HG03045 (cell line): ENCODE measurements at regions not wholly inside any gene's neighbourhood (a gene's known extent, or its start where the extent isn't known, plus 50 kb on each side); places are given as distances from the start of the nearest gene placed in this dataset.
"Not testable (repeated sequence)": the region's sequence is repeated elsewhere in the genome, so short reads cannot be mapped to it uniquely, and the experiment has no call there.

ENCODE experiments used
- ATAC-seq: cut with Tn5 transposase; IDR thresholded peaks from one replicate; pipeline ENCODE4 v1.9.1; 2021; ENCODE audit warnings: mild to moderate bottlenecking, moderate library complexity; ENCODE audit not compliant: unreplicated experiment

- ATAC-seq: no peak
These were observed 467.4 kb downstream of the TYW1 start for GRCh38 chr7:67463983-67464382.

- no peak for ATAC-seq
These were observed 469.5 kb downstream of the TYW1 start for GRCh38 chr7:67466109-67466508.

- ATAC-seq: no peak
These were observed 473.7 kb downstream of the TYW1 start for GRCh38 chr7:67470256-67470751.

- no peak for ATAC-seq
These were observed 478.7 kb downstream of the TYW1 start for GRCh38 chr7:67475293-67475692.

- no peak for ATAC-seq
These were observed 481.4 kb downstream of the TYW1 start for GRCh38 chr7:67478066-67478465.

- ATAC-seq: no peak
These were observed 487.7 kb downstream of the TYW1 start for GRCh38 chr7:67484244-67484751.

- ATAC-seq: no peak
These were observed 489.8 kb downstream of the TYW1 start for GRCh38 chr7:67486401-67486800.

- no peak for ATAC-seq
These were observed 490.7 kb downstream of the TYW1 start for GRCh38 chr7:67487316-67487715.

GRCh38 chr7:67489881-67490280, 493.2 kb downstream of the TYW1 start:
- no peak for ATAC-seq

GRCh38 chr7:67493366-67493765, 496.7 kb downstream of the TYW1 start:
- ATAC-seq: no peak

- no peak for ATAC-seq
These were observed 500.0 kb downstream of the TYW1 start for GRCh38 chr7:67496589-67496988.

GRCh38 chr7:67497914-67498313, 501.3 kb downstream of the TYW1 start:
- not testable (repeated sequence) for ATAC-seq

- no peak for ATAC-seq
These were observed 506.3 kb downstream of the TYW1 start for GRCh38 chr7:67502929-67503328.

GRCh38 chr7:67505449-67505848, 508.8 kb downstream of the TYW1 start:
- no peak for ATAC-seq

- ATAC-seq: no peak
These were observed 515.8 kb downstream of the TYW1 start for GRCh38 chr7:67512481-67512880.

- no peak for ATAC-seq
These were observed 521.9 kb downstream of the TYW1 start for GRCh38 chr7:67518580-67518979.

- no peak for ATAC-seq
These were observed 522.5 kb downstream of the TYW1 start for GRCh38 chr7:67519171-67519570.

- ATAC-seq: no peak
These were observed 525.9 kb downstream of the TYW1 start for GRCh38 chr7:67522504-67522903.

- ATAC-seq: no peak
These were observed 527.1 kb downstream of the TYW1 start for GRCh38 chr7:67523713-67524112.

- no peak for ATAC-seq
These were observed 529.0 kb downstream of the TYW1 start for GRCh38 chr7:67525588-67525987.

GRCh38 chr7:67535241-67535989, 538.8 kb downstream of the TYW1 start:
- no peak for ATAC-seq

GRCh38 chr7:67542916-67543315, 546.3 kb downstream of the TYW1 start:
- ATAC-seq: no peak
